ENCODE measurements at regions not wholly inside any gene's neighbourhood (a gene's known extent, or its start where the extent isn't known, plus 50 kb on each side); places are given as distances from the start of the nearest gene placed in this dataset.

GRCh38 chr22:49044091-49044490 lies 783.6 kb downstream of the BRD1 start:
- Histone ChIP-seq H3K36me3 (ENCODE audit: insufficient read depth in 1 of 2, low read depth in 1 of 2) (no peaks in the 10 kb centered on the region), H3K27ac (no peak overlapping the region), H3K9me3 (no peaks in the 10 kb centered on the region), H3K4me3 (no peak overlapping the region), H3K4me1 (no peaks in the 10 kb centered on the region), H3K27me3 (ENCODE audit: insufficient read depth in 3 of 3, low read length in 2 of 3) (peaks cover 0 to 8% (median 3%) of the 10 kb centered on the region in 3 donors)
- DNase-seq (no peak), ATAC-seq (no peak)
- WGBS, 3 donors: 51 to 59% (median 55%) methylated on average over 16 of the region's 16 CpGs
- TF ChIP-seq, protein P1, sequence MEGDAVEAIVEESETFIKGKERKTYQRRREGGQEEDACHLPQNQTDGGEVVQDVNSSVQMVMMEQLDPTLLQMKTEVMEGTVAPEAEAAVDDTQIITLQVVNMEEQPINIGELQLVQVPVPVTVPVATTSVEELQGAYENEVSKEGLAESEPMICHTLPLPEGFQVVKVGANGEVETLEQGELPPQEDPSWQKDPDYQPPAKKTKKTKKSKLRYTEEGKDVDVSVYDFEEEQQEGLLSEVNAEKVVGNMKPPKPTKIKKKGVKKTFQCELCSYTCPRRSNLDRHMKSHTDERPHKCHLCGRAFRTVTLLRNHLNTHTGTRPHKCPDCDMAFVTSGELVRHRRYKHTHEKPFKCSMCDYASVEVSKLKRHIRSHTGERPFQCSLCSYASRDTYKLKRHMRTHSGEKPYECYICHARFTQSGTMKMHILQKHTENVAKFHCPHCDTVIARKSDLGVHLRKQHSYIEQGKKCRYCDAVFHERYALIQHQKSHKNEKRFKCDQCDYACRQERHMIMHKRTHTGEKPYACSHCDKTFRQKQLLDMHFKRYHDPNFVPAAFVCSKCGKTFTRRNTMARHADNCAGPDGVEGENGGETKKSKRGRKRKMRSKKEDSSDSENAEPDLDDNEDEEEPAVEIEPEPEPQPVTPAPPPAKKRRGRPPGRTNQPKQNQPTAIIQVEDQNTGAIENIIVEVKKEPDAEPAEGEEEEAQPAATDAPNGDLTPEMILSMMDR (IDR thresholded peaks at IDR 0.05): no peak
- intact Hi-C loops (cut with DNase I): no loop called here

DNA sequence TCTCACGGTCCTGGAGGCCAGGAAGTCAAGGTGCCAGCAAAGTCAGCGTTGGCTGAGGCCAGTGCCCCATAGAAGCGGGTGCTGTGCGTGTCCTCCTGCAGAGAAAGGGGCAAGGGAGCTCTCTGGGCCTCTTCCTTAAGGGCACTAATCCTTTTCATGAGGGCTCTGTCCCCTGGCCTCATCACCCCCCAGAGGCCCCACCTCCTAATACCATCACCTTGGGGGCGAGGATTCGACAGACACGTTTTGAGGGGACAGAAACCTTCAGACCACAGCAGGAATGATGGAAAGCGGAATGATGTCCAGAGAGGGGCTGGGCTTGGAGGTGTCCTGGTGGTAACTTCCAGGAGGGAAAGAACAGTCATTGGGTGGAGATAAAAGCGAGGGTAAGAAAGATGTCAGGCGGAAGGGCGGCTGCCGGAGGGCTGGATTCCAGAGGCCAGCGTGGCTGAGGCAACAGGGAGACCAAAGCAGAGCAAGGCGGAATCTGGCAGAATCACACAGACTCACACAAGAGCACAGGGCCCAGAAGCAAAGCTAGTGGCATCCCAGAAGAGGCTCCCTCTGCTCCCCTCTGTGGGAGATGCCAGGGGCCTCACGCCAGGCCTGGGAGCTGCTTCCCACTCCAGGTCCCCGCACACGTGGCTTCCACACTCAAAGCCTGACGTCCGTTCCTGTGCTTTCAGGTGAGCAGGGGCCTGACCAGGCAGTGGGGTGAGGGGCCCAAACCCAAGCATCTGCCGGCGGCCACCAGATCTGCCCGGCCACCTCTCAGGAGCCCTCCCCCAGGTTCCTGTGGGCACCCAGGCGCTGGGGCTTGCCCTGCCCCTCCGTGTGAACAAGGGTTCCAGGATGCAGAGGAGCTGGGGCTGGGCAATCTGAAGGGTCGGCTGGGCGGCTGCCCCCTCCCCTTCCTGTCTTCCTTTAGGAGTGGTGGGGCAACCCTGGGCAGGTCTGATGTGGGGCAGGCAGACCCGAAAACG lies 784.5 kb downstream of the BRD1 start:
- no peaks in the 10 kb centered on the region for H3K4me1 ChIP-seq
- no peaks in the 10 kb centered on the region for H3K36me3 ChIP-seq (ENCODE audit: insufficient read depth in 1 of 2, low read depth in 1 of 2)
- H3K27ac ChIP-seq: no peak overlapping the region
- H3K9me3 ChIP-seq: no peaks in the 10 kb centered on the region
- DNase-seq: no peak
- no peak for ATAC-seq
- intact Hi-C loops (cut with DNase I): no loop called here
- TF ChIP-seq, protein P1 (IDR thresholded peaks at IDR 0.05): no peak
- no peak overlapping the region for H3K4me3 ChIP-seq
- peaks cover 0 to 8% (median 0%) of the 10 kb centered on the region in 3 donors for H3K27me3 ChIP-seq (ENCODE audit: insufficient read depth in 3 of 3, low read length in 2 of 3)
- WGBS, 3 donors: 43 to 70% (median 47%) methylated on average over 28 of the region's 28 CpGs

- DNase-seq (no peak), ATAC-seq (no peak)
- Histone ChIP-seq H3K36me3 (ENCODE audit: insufficient read depth in 1 of 2, low read depth in 1 of 2) (no peaks in the 10 kb centered on the region), H3K27ac (no peak overlapping the region), H3K4me3 (no peak overlapping the region), H3K4me1 (no peaks in the 10 kb centered on the region), H3K27me3 (ENCODE audit: insufficient read depth in 3 of 3, low read length in 2 of 3) (peaks cover 0 to 8% (median 0%) of the 10 kb centered on the region in 3 donors), H3K9me3 (no peaks in the 10 kb centered on the region)
- 68 to 79% (median 73%) methylated on average over 6 of the region's 6 CpGs for WGBS, 3 donors
- TF ChIP-seq, protein P1 (IDR thresholded peaks at IDR 0.05): no peak
- intact Hi-C loops (cut with DNase I): no loop called here
Measured at GRCh38 chr22:49042066-49042465, 785.6 kb downstream of the BRD1 start.

- Histone ChIP-seq H3K27me3 (ENCODE audit: insufficient read depth in 3 of 3, low read length in 2 of 3) (peaks cover 0 to 8% (median 0%) of the 10 kb centered on the region in 3 donors), H3K4me1 (no peaks in the 10 kb centered on the region), H3K36me3 (ENCODE audit: insufficient read depth in 1 of 2, low read depth in 1 of 2) (no peaks in the 10 kb centered on the region), H3K9me3 (no peaks in the 10 kb centered on the region), H3K27ac (no peak overlapping the region), H3K4me3 (no peak overlapping the region)
- intact Hi-C loops (cut with DNase I): no loop called here
- DNase-seq (no peak), ATAC-seq (no peak)
- WGBS, 3 donors: 81 to 85% (median 82%) methylated on average over 20 of the region's 20 CpGs
- TF ChIP-seq, protein P1 (IDR thresholded peaks at IDR 0.05): no peak
Measured at GRCh38 chr22:49040754-49041467, 786.8 kb downstream of the BRD1 start.

All from psoas muscle (tissue), 7 donors.